Activated CD4-positive, alpha-beta T cell treated with anti-CD3 and anti-CD28 coated beads for 36 hours (primary cell): ENCODE measurements at regions not wholly inside any gene's neighbourhood (a gene's known extent, or its start where the extent isn't known, plus 50 kb on each side); places are given as distances from the start of the nearest gene placed in this dataset.
"Not testable (repeated sequence)": the region's sequence is repeated elsewhere in the genome, so short reads cannot be mapped to it uniquely, and the experiment has no call there.

ENCODE experiments used
- ATAC-seq: fragments of 200-7000 bp; cut with Tn5 transposase; one replicate; pipeline ENCODE4 v1.10.0; 2021; ENCODE audit warnings: mild to moderate bottlenecking, moderate library complexity
- CTCF ChIA-PET: fragments of 350-600 bp; sonication (Branson Sonifier 250); formaldehyde crosslinking; loops from one replicate; lab custom pipeline; 2021; ENCODE audit warnings: antibody characterized with exemption; lab: Charles Lee
- POLR2A ChIA-PET: fragments of 350-600 bp; sonication (Branson Sonifier 250); formaldehyde crosslinking; loops from one replicate; lab custom pipeline; 2021; ENCODE audit warnings: antibody characterized with exemption, inconsistent platforms; lab: Charles Lee
- DNase-seq: peaks from one replicate; pipeline ENCODE4 v3.0.0-alpha.2; 2020
- H3K27ac Mint-ChIP-seq: one replicate; pipeline ENCODE4 v1.8.0; 2021; ENCODE audit warnings: mixed read lengths
- H3K27me3 Mint-ChIP-seq: one replicate; pipeline ENCODE4 v1.8.0; 2021; ENCODE audit warnings: mixed read lengths
- H3K36me3 Mint-ChIP-seq: one replicate; pipeline ENCODE4 v1.8.0; 2021; ENCODE audit warnings: low read depth, mixed read lengths
- H3K4me1 Mint-ChIP-seq: one replicate; pipeline ENCODE4 v1.8.0; 2021; ENCODE audit warnings: mixed read lengths
- H3K4me3 Mint-ChIP-seq: one replicate; pipeline ENCODE4 v1.8.0; 2021; ENCODE audit warnings: mild to moderate bottlenecking, moderate library complexity, mixed read lengths
- H3K9me3 Mint-ChIP-seq: one replicate; pipeline ENCODE4 v1.8.0; 2021; ENCODE audit warnings: low read depth, mixed read lengths
- intact Hi-C, 2 experiments: fragments of 100-400 bp; cut with DNase I in 1 of 2; cut with micrococcal nuclease in 1 of 2; formaldehyde crosslinking; loops; one replicate each; pipeline versions ENCODE4 v1.14.2 to v1.15.1; 2022 to 2024; cut with DNase I, micrococcal nuclease

DNA sequence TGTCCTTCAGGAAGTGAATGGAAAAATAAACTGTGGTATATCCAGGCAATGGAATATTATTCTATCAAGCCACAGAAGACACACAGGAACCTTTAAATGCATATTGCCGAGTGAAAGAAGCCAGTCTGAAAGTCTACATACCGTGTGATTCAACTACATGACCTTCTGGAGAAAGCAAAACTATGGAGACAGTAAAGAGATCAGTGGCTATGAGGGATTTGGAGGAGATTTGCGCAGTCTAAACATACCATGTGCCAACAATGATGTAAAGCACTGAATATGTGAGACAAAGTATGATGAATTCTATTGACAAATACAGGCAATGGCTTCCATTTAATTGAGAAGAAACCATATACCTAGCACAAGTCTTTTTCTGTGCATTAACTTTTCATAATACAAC lies 518.3 kb upstream of the ZNF337 start:
- peaks cover 4% of the 10 kb centered on the region for H3K27me3 Mint-ChIP-seq
- ATAC-seq = no peak
- no peak overlapping the region for H3K4me3 Mint-ChIP-seq
- ChIA-PET POLR2A (no interaction called here), CTCF (no interaction called here)
- no peaks in the 10 kb centered on the region for H3K9me3 Mint-ChIP-seq
- no peaks in the 10 kb centered on the region for H3K4me1 Mint-ChIP-seq
- H3K36me3 Mint-ChIP-seq = no peaks in the 10 kb centered on the region
- intact Hi-C loops = loop anchor here in 1 of 2 experiments (5.0 kb wide), 1 partner anchor 122 kb away; no protein-coding TSS in a partner anchor
- no peak overlapping the region for H3K27ac Mint-ChIP-seq
- DNase-seq = no peak

DNA sequence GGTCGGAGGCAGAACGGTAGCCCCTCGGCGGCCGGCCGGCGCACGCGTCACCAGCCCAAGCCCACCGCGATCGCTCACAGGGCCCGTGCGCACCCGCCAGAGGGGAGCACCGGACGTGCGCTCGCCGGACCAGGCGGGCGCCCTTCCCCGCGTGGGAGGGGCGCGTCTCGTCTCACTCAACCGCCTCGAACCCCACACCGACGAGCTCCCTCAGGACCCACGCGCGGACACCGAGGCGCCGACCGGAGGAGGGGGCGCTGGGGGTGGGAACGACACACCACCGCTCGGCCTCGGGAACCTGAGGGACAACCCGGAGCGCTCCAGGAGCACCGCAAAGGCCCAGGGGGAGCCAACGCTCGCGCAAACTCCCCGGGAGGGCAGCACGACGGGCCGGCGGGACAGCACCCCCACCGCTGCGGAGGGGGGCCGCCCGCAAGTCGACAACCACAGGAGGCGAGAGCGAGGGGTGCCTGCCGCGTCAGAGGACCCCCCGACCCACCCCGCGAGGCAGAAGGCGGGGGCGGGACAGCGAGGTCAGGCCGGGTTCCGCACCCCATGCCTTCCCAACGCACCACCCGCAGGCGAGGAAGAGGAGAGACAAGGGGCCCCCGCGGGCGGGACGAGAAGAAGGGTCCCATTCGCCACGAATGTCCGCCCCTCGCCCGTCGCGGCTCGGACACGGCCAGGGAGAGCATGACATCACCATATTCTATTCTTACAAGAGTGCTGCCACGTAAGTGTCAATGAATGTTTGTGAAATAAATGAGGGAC lies 512.7 kb upstream of the ZNF337 start:
- DNase-seq = peak; percentile 12
- CTCF ChIA-PET = no interaction called here
- H3K36me3 Mint-ChIP-seq = peaks cover 8% of the 10 kb centered on the region
- no peak for ATAC-seq
- POLR2A ChIA-PET = no interaction called here
- H3K9me3 Mint-ChIP-seq = peaks cover 1% of the 10 kb centered on the region
- peak overlapping the region; percentile 15 for H3K4me3 Mint-ChIP-seq
- intact Hi-C loops = loop anchor here (5.0 kb wide), 3 partner anchors 88 to 1127 kb away; partner anchors contain the start of gene VSX1 (in 1 of the 2)
- H3K27me3 Mint-ChIP-seq = peaks cover 20% of the 10 kb centered on the region
- no peak overlapping the region for H3K27ac Mint-ChIP-seq
- H3K4me1 Mint-ChIP-seq = peaks cover 7% of the 10 kb centered on the region

DNA sequence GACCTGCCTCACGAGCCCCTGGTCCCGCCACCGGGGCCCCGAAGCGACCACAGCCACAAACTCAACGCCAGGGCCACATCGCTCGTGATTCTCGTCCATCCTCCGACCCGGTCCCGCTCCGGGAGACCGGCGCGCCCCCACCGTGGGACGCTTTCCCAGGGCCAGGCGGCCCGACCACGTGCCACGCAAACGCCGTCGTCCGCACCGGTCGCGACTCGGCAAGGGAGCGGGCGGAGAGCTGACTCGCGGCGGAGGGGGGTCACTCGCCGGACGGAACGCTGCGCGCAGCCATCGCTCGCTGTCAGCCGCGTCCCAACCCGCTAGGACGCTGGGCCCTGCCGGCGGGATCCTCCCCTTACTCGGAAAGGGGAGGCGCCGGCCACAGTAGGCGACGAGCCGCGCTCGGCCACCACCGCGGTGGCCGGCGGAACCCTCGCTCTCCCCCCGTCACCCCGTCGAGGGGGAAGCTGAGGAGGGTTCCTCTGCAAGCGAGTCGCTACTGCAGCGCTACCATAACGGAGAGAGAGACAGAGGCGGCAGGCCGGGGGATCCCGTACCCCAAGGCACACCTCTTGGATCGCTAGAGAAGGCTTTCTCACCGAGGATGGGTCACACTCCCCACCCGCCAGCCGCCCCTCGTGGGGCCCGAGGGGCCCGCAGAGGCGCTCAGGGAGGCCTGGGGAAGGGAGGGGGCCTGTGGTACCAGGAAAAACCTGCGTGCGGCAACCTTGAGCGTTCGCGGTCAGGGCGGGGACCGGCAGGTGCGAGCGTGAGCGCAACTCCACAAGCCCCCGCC lies 511.8 kb upstream of the ZNF337 start:
- Mint-ChIP-seq H3K4me3 (no peak overlapping the region), H3K27me3 (peaks cover 20% of the 10 kb centered on the region), H3K9me3 (peaks cover 1% of the 10 kb centered on the region), H3K36me3 (peaks cover 8% of the 10 kb centered on the region), H3K4me1 (peaks cover 7% of the 10 kb centered on the region), H3K27ac (no peak overlapping the region)
- CTCF ChIA-PET = interaction anchor here (0.6 kb wide), 1 partner anchor 621 kb away, joined by 3 read pairs; no protein-coding TSS in a partner anchor
- DNase-seq (peak; percentile 47), ATAC-seq (peak; percentile 55)
- POLR2A ChIA-PET = no interaction called here
- intact Hi-C loops = loop anchor here (5.0 kb wide), 3 partner anchors 89 to 1126 kb away; partner anchors contain the start of gene VSX1 (in 1 of the 2)

DNA sequence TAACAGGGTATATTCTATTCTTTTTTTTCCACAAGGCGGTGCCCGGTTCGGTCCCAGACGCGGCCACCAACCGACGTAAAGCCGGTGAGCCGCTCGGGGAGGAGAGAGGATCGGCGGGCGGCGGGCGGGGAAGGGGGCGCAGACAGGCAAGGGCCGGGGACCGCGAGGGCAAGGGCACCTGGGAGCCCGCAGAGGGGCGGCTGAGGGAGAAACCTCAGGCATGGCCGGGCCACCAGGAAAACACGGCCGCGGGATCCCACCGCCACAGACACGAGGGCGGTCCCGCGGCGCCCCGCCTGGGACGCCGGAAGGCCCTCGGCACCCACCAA lies 511.3 kb upstream of the ZNF337 start:
- intact Hi-C loops = loop anchor here (5.0 kb wide), 3 partner anchors 89 to 1126 kb away; partner anchors contain the start of gene VSX1 (in 1 of the 2)
- CTCF ChIA-PET, H3K36me3 Mint-ChIP-seq, H3K4me1 Mint-ChIP-seq, H3K9me3 Mint-ChIP-seq, POLR2A ChIA-PET, H3K27ac Mint-ChIP-seq, ATAC-seq: not testable (repeated sequence)
- H3K4me3 Mint-ChIP-seq = peak overlapping the region; percentile 55
- DNase-seq = peak; percentile 23
- H3K27me3 Mint-ChIP-seq = peaks cover 20% of the 10 kb centered on the region

DNA sequence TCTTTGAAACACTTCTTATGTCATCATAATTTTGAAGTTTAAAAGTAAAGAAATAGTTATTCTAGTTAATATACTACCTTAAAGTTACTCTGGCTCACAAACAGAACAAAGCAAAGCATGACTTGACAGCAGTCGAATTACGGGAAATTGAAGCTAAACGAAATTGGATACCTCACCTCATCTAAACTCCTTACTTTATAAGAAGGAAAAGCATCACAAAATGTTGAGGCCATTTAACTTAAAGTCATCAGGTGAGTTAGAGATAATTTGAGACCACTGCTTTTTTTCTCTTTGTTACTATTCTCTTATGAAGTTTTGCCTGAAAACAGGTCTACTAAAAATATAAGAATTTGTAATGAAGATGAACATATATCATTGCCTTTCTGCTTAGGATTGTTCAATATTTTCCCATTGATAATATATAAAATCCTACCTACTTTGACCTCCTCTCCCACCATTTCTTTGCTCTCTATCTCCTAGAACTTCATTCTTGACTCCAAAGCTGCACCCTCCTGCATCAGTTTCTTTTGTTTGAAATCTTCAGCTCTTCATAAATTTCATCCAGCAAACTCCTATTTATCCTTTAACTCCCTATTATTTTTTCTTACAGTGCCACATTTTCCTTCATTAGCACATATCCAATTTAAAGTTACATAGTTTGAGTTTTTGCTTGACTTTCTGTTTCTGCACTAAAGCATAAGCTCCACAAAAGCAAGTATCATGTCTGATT lies 510.7 kb upstream of the ZNF337 start:
- peaks cover 20% of the 10 kb centered on the region for H3K27me3 Mint-ChIP-seq
- peaks cover 8% of the 10 kb centered on the region for H3K36me3 Mint-ChIP-seq
- peaks cover 7% of the 10 kb centered on the region for H3K4me1 Mint-ChIP-seq
- DNase-seq (no peak), ATAC-seq (no peak)
- peaks cover 9% of the 10 kb centered on the region for H3K9me3 Mint-ChIP-seq
- H3K27ac Mint-ChIP-seq = no peak overlapping the region
- POLR2A ChIA-PET = no interaction called here
- intact Hi-C loops = loop anchor here (5.0 kb wide), 3 partner anchors 90 to 1125 kb away; partner anchors contain the start of gene VSX1 (in 1 of the 2)
- H3K4me3 Mint-ChIP-seq = peak overlapping the region; percentile 55
- CTCF ChIA-PET = no interaction called here

DNA sequence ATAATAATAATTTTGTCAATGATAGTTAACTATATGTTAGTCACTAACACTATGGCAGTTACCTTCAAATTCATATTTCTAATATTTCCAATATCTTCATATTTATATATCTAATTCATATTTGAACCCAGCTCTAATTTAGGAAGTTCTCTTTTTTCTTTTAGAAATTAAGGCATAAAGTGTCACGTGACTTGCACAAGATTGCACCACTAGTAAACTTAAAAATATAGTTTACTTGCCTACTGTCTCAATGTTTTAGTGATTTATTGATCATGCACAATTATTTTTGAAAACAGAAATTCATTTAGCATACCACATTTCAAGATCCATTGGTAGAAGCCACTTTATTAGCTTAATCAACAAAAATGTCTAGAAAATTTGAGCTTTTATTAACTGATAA lies 508.7 kb upstream of the ZNF337 start:
- intact Hi-C loops = loop anchor here (5.0 kb wide), 3 partner anchors 92 to 1123 kb away; partner anchors contain the start of gene VSX1 (in 1 of the 2)
- H3K36me3 Mint-ChIP-seq = peaks cover 8% of the 10 kb centered on the region

DNA sequence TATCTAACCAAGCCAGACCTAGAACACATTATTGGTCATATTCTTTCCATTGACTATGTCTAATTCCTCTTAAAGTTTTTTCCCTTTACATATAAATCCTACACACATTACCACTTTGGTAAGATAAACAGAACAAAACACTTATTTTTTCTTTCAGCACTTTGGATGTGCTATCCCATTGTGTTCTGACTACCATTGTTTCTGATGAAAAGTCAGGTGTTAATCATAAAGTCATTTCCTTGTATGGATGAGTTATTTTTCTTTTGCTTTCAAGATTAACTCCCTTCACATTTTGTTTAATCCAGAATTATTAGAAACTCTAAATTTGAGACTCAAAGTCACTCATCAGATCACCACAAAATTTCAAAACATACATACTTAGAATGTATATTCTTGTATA lies 504.4 kb upstream of the ZNF337 start:
- POLR2A ChIA-PET, H3K27ac Mint-ChIP-seq, intact Hi-C loops, CTCF ChIA-PET, ATAC-seq, DNase-seq, H3K4me1 Mint-ChIP-seq, H3K36me3 Mint-ChIP-seq, H3K27me3 Mint-ChIP-seq, H3K4me3 Mint-ChIP-seq: not testable (repeated sequence)
- H3K9me3 Mint-ChIP-seq = peaks cover 17% of the 10 kb centered on the region

More for the DNA sequence above, 508.7 kb upstream of the ZNF337 start:
- no peak overlapping the region for H3K27ac Mint-ChIP-seq
- ATAC-seq (no peak), DNase-seq (no peak)
- H3K4me3 Mint-ChIP-seq = no peak overlapping the region
- peaks cover 16% of the 10 kb centered on the region for H3K9me3 Mint-ChIP-seq
- peaks cover 19% of the 10 kb centered on the region for H3K27me3 Mint-ChIP-seq
- ChIA-PET POLR2A (no interaction called here), CTCF (no interaction called here)
- H3K4me1 Mint-ChIP-seq = peaks cover 7% of the 10 kb centered on the region

DNA sequence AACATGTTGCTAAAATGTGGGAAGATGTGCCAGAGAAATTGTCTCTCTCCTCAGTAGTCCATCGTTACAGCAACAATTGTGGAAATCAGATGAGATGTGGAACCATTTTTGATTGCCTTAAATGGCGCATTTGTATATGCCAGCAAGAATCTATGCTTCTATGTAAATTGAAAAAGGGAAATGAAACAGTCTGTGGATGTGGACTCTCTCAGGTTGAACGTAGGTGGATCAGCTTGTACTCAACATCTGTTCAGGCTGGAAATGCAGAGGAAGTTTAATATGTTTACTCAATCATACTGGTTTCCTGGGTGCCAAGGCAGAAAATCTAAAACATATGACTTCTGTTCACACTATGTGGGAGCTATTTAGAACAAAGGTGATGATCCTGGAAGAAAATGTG lies 490.7 kb upstream of the ZNF337 start:
- H3K27ac Mint-ChIP-seq, H3K36me3 Mint-ChIP-seq, H3K9me3 Mint-ChIP-seq, ATAC-seq, CTCF ChIA-PET, POLR2A ChIA-PET, H3K4me1 Mint-ChIP-seq, H3K27me3 Mint-ChIP-seq, DNase-seq, H3K4me3 Mint-ChIP-seq: not testable (repeated sequence)
- intact Hi-C loops = loop anchor here in 1 of 2 experiments (10.0 kb wide), 1 partner anchor 67 kb away; no protein-coding TSS in a partner anchor

DNA sequence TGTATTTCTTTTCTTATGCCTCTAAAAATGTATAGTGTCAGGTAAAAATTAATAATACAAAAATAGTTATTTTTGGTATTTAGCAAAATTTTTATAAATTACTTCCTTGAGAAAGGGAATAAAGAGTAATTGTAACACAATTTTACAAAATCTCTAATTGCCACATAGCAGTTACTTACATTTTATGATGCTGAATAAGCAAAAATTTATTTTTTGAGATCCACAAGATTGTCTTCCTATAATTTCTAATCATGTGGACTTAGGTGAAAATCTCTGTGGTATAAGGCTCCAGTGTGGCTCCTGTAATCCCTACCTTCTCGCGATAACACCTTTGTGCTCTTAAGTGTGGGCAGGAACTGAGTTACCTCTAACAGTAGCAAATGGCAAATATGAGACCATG lies 487.1 kb upstream of the ZNF337 start:
- H3K9me3 Mint-ChIP-seq, H3K4me3 Mint-ChIP-seq, H3K27me3 Mint-ChIP-seq, H3K4me1 Mint-ChIP-seq, CTCF ChIA-PET, H3K27ac Mint-ChIP-seq, ATAC-seq, H3K36me3 Mint-ChIP-seq, POLR2A ChIA-PET, DNase-seq: not testable (repeated sequence)
- intact Hi-C loops = loop anchor here in 1 of 2 experiments (10.0 kb wide), 1 partner anchor 71 kb away; no protein-coding TSS in a partner anchor

DNA sequence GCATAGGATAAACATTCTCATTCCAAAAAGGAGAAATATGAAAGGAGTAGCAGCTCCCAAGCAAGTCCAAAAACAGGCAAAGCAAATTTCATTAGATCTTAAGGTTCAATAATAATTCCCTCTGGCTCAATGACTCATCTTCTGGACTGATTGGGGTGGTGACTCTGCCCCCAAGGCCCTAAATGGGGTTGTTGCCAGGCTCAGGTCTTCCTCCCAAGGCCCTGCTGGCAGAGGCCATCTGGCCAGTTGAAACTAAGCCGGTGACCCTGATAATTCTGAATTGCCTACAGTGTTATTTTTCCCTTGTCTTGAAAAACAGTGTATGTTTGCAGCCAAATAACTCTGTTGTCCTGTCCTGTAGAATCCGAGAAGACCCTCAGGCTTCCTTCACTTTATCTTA lies 484.7 kb upstream of the ZNF337 start:
- H3K36me3 Mint-ChIP-seq, H3K27me3 Mint-ChIP-seq, POLR2A ChIA-PET, H3K27ac Mint-ChIP-seq, DNase-seq, H3K9me3 Mint-ChIP-seq, ATAC-seq, CTCF ChIA-PET, H3K4me1 Mint-ChIP-seq, H3K4me3 Mint-ChIP-seq: not testable (repeated sequence)
- intact Hi-C loops = loop anchor here in 1 of 2 experiments (10.0 kb wide), 1 partner anchor 73 kb away; no protein-coding TSS in a partner anchor

DNA sequence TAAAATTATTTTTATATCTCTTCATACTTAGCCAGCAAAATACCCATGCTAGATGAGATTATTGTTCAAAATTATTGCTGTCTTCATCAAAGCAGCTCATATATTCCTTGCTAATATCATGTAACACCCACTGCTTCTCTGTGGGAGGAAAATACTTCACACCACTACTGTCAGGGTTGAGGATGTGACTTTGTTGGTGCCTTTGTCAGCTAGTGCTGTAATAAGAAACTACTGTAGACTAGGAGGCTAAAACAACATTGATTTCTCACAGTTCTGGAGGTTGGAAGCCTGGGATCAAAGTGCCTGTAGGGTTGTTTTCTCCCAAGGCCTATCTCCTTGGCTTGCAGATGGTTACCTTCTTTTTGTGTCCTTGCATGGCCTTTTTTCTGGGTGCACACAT lies 475.2 kb upstream of the ZNF337 start:
- H3K4me3 Mint-ChIP-seq, H3K4me1 Mint-ChIP-seq, H3K27ac Mint-ChIP-seq, H3K36me3 Mint-ChIP-seq, H3K9me3 Mint-ChIP-seq, H3K27me3 Mint-ChIP-seq, ATAC-seq, DNase-seq, CTCF ChIA-PET, intact Hi-C loops, POLR2A ChIA-PET: not testable (repeated sequence)
